Heart left ventricle (tissue), 13 donors: ENCODE measurements at regions not wholly inside any gene's neighbourhood (a gene's known extent, or its start where the extent isn't known, plus 50 kb on each side); places are given as distances from the start of the nearest gene placed in this dataset.

Source experiments
- CTCF ChIP-seq, 12 donors: fragments of 200-600 bp; sonication (generic) in 4 of 12; IDR thresholded peaks; one replicate each; pipeline versions ENCODE4 v1.5.0 to v1.8.0; 2018 to 2022; ENCODE audit warnings: antibody characterized with exemption in 12 of 12, mild to moderate bottlenecking in 5 of 12
- POLR2A ChIP-seq, 2 donors: fragments of 450-650 bp; IDR thresholded peaks; one replicate each; pipeline ENCODE4 v1.6.1; 2017; ENCODE audit warnings: antibody characterized with exemption in 2 of 2, mild to moderate bottlenecking in 2 of 2, moderate library complexity in 2 of 2
- donor health status: ischemic (EF 13 %, LVEDD 7.1; RV severe dilation, severe dysfunction).
- donor health status: DM: no; HTN: yes; CAD: no.
- donor health status: DM: no; HTN: no; CAD: no.
- donor health status: ischemic (EF 25% LVEDD 6.9; RV normal size, moderate dysfunction).
- donor health status: ischemic (EF 25% LVEDD 5.7; RV mildly dilated, moderate dysfunction).
- donor health status: ischemic (EF 35%, LVEDD 5.7; RV mildly dilated, moderate dysfunction).
- donor health status: nonischemic (EF 11% LVEDD 7.7; RV severe dilation, severe dysfunction).
- donor health status: DM: yes; HTN: yes; CAD: no.
- donor health status: PGD.
- donor health status: ischemic (EF 29% LVEDD 5.4; RV normal size, mild dysfunction).
- donor health status: nonischemic (EF 23%, LVEDD 6.1; RV moderate dilation, normal function).

GRCh38 chr12:124685689-124686369 is 118.4 kb upstream of the NCOR2 start:
- no peak for TF ChIP-seq POLR2A (IDR thresholded peaks at IDR 0.05)
- no peak for TF ChIP-seq CTCF (IDR thresholded peaks at IDR 0.05)
